ENCODE measurements at regions not wholly inside any gene's neighbourhood (a gene's known extent, or its start where the extent isn't known, plus 50 kb on each side); places are given as distances from the start of the nearest gene placed in this dataset.

- FAIRE-seq (no peak), DNase-seq (ENCODE audit: low spot score) (no peak)
Measured at GRCh38 chr1:238581332-238581731, 690.6 kb upstream of the ZP4 start.

- FAIRE-seq: no peak
- DNase-seq (ENCODE audit: low spot score): no peak
Measured at GRCh38 chr1:238568735-238569134, 678.0 kb upstream of the ZP4 start.

GRCh38 chr1:238562341-238562740, 671.6 kb upstream of the ZP4 start:
- FAIRE-seq (no peak), DNase-seq (ENCODE audit: low spot score) (no peak)

- FAIRE-seq (no peak), DNase-seq (ENCODE audit: low spot score) (no peak)
Measured at GRCh38 chr1:238558746-238559145, 668.0 kb upstream of the ZP4 start.

- DNase-seq (ENCODE audit: low spot score) (peak; percentile 42), FAIRE-seq (no peak)
Measured at GRCh38 chr1:238558156-238558555, 667.4 kb upstream of the ZP4 start.

GRCh38 chr1:238552271-238552670, 661.5 kb upstream of the ZP4 start:
- FAIRE-seq: no peak
- DNase-seq (ENCODE audit: low spot score): no peak

GRCh38 chr1:238549137-238549536, 658.4 kb upstream of the ZP4 start:
- no peak for FAIRE-seq
- no peak for DNase-seq (ENCODE audit: low spot score)

- FAIRE-seq: no peak
- DNase-seq (ENCODE audit: low spot score): no peak
Measured at GRCh38 chr1:238546118-238546517, 655.4 kb upstream of the ZP4 start.

GRCh38 chr1:238537641-238538040, 646.9 kb upstream of the ZP4 start:
- DNase-seq (ENCODE audit: low spot score) (no peak), FAIRE-seq (no peak)

- FAIRE-seq (no peak), DNase-seq (ENCODE audit: low spot score) (no peak)
Measured at GRCh38 chr1:238530209-238530851, 639.6 kb upstream of the ZP4 start.

GRCh38 chr1:238517711-238518110, 627.0 kb upstream of the ZP4 start:
- no peak for DNase-seq (ENCODE audit: low spot score)
- no peak for FAIRE-seq

GRCh38 chr1:238501290-238501689, 610.6 kb upstream of the ZP4 start:
- DNase-seq (ENCODE audit: low spot score) (no peak), FAIRE-seq (no peak)

GRCh38 chr1:238499021-238499420, 608.3 kb upstream of the ZP4 start:
- no peak for FAIRE-seq
- DNase-seq (ENCODE audit: low spot score): no peak

GRCh38 chr1:238492271-238492670, 601.5 kb upstream of the ZP4 start:
- FAIRE-seq (no peak), DNase-seq (ENCODE audit: low spot score) (no peak)

GRCh38 chr1:238491265-238491664, 600.5 kb upstream of the ZP4 start:
- DNase-seq (ENCODE audit: low spot score) (no peak), FAIRE-seq (no peak)

GRCh38 chr1:238489006-238489405, 598.3 kb upstream of the ZP4 start:
- no peak for FAIRE-seq
- no peak for DNase-seq (ENCODE audit: low spot score)

GRCh38 chr1:238488401-238488800, 597.7 kb upstream of the ZP4 start:
- FAIRE-seq (no peak), DNase-seq (ENCODE audit: low spot score) (no peak)

GRCh38 chr1:238487931-238488330, 597.2 kb upstream of the ZP4 start:
- DNase-seq (ENCODE audit: low spot score) (no peak), FAIRE-seq (no peak)

- FAIRE-seq (no peak), DNase-seq (ENCODE audit: low spot score) (peak; percentile 15)
Measured at GRCh38 chr1:238485912-238486209, 595.1 kb upstream of the ZP4 start.

- FAIRE-seq (no peak), DNase-seq (ENCODE audit: low spot score) (peak; percentile 64)
Measured at GRCh38 chr1:238485057-238485911, 594.6 kb upstream of the ZP4 start.

GRCh38 chr1:238484121-238484520, 593.4 kb upstream of the ZP4 start:
- DNase-seq (ENCODE audit: low spot score): no peak
- FAIRE-seq: no peak

- DNase-seq (ENCODE audit: low spot score): no peak
- FAIRE-seq: no peak
Measured at GRCh38 chr1:238476841-238477240, 586.1 kb upstream of the ZP4 start.

GRCh38 chr1:238475712-238476111, 585.0 kb upstream of the ZP4 start:
- DNase-seq (ENCODE audit: low spot score) (no peak), FAIRE-seq (no peak)
